ENCODE measurements at regions not wholly inside any gene's neighbourhood (a gene's known extent, or its start where the extent isn't known, plus 50 kb on each side); places are given as distances from the start of the nearest gene placed in this dataset.

GRCh38 chr10:2300231-2300630 lies 562.9 kb upstream of the ADARB2 start:
- DNase-seq (ENCODE audit: extremely low read depth, low read depth) = no peak

- DNase-seq (ENCODE audit: extremely low read depth, low read depth) = no peak
These were observed 559.0 kb upstream of the ADARB2 start for GRCh38 chr10:2296179-2296891.

GRCh38 chr10:2294739-2295138 lies 557.4 kb upstream of the ADARB2 start:
- DNase-seq (ENCODE audit: extremely low read depth, low read depth) = no peak

- DNase-seq (ENCODE audit: extremely low read depth, low read depth) = no peak
These were observed 546.7 kb upstream of the ADARB2 start for GRCh38 chr10:2284071-2284470.

- DNase-seq (ENCODE audit: extremely low read depth, low read depth) = no peak
These were observed 544.9 kb upstream of the ADARB2 start for GRCh38 chr10:2282202-2282601.

- DNase-seq (ENCODE audit: extremely low read depth, low read depth) = no peak
These were observed 543.5 kb upstream of the ADARB2 start for GRCh38 chr10:2280713-2281300.

- DNase-seq (ENCODE audit: extremely low read depth, low read depth) = no peak
These were observed 542.4 kb upstream of the ADARB2 start for GRCh38 chr10:2279711-2280110.

GRCh38 chr10:2278363-2278762 lies 541.0 kb upstream of the ADARB2 start:
- DNase-seq (ENCODE audit: extremely low read depth, low read depth) = no peak

- no peak for DNase-seq (ENCODE audit: extremely low read depth, low read depth)
These were observed 526.2 kb upstream of the ADARB2 start for GRCh38 chr10:2263561-2263960.

GRCh38 chr10:2262878-2263277 lies 525.6 kb upstream of the ADARB2 start:
- no peak for DNase-seq (ENCODE audit: extremely low read depth, low read depth)

- no peak for DNase-seq (ENCODE audit: extremely low read depth, low read depth)
These were observed 525.0 kb upstream of the ADARB2 start for GRCh38 chr10:2262333-2262732.

- no peak for DNase-seq (ENCODE audit: extremely low read depth, low read depth)
These were observed 518.9 kb upstream of the ADARB2 start for GRCh38 chr10:2256241-2256640.

GRCh38 chr10:2252096-2252495 lies 514.8 kb upstream of the ADARB2 start:
- DNase-seq (ENCODE audit: extremely low read depth, low read depth) = no peak

- DNase-seq (ENCODE audit: extremely low read depth, low read depth) = no peak
These were observed 514.3 kb upstream of the ADARB2 start for GRCh38 chr10:2251631-2252030.

- DNase-seq (ENCODE audit: extremely low read depth, low read depth) = no peak
These were observed 509.4 kb upstream of the ADARB2 start for GRCh38 chr10:2246747-2247146.

- DNase-seq (ENCODE audit: extremely low read depth, low read depth) = no peak
These were observed 508.3 kb upstream of the ADARB2 start for GRCh38 chr10:2245580-2245979.

GRCh38 chr10:2244471-2244870 lies 507.1 kb upstream of the ADARB2 start:
- no peak for DNase-seq (ENCODE audit: extremely low read depth, low read depth)

- DNase-seq (ENCODE audit: extremely low read depth, low read depth) = no peak
These were observed 499.6 kb upstream of the ADARB2 start for GRCh38 chr10:2236876-2237275.

- DNase-seq (ENCODE audit: extremely low read depth, low read depth) = no peak
These were observed 495.2 kb upstream of the ADARB2 start for GRCh38 chr10:2232479-2232878.

- DNase-seq (ENCODE audit: extremely low read depth, low read depth) = no peak
These were observed 493.2 kb upstream of the ADARB2 start for GRCh38 chr10:2230478-2230877.

GRCh38 chr10:2228320-2228901 lies 491.1 kb upstream of the ADARB2 start:
- DNase-seq (ENCODE audit: extremely low read depth, low read depth) = no peak

GRCh38 chr10:2225609-2226008 lies 488.3 kb upstream of the ADARB2 start:
- DNase-seq (ENCODE audit: extremely low read depth, low read depth) = no peak
